GM12878 (cell line): ENCODE measurements at regions not wholly inside any gene's neighbourhood (a gene's known extent, or its start where the extent isn't known, plus 50 kb on each side); places are given as distances from the start of the nearest gene placed in this dataset.

Experiments
- ATF2 ChIP-seq: IDR thresholded peaks from 2 replicates; pipeline ENCODE4 v1.6.1; 2012; ENCODE audit warnings: low read length, inconsistent platforms
- BRCA1 ChIP-seq: IDR thresholded peaks from 2 replicates; pipeline ENCODE4 v1.6.1; 2011; ENCODE audit warnings: low read depth, low read length, improper control_type of control experiment
- CBX5 ChIP-seq: sonication (generic); IDR thresholded peaks from 2 replicates; pipeline ENCODE4 v1.6.1; 2016; ENCODE audit warnings: low read depth, moderate library complexity, mild to moderate bottlenecking, inconsistent platforms
- CHD4 ChIP-seq: fragments of 200-600 bp; sonication (generic); IDR thresholded peaks from 2 replicates; pipeline ENCODE4 v1.6.1; 2016; ENCODE audit warnings: mild to moderate bottlenecking
- EGR1 ChIP-seq, 2 experiments: IDR thresholded peaks; 1 replicate in 1 of 2; 2 replicates in 1 of 2; pipeline ENCODE4 v1.6.1; 2011 to 2012; ENCODE audit warnings: low read depth in 2 of 2, low read length in 2 of 2, borderline replicate concordance in 1 of 2, mild to moderate bottlenecking in 1 of 2, moderate library complexity in 1 of 2
- EP300 ChIP-seq, 2 experiments: fragments of 150-350 bp in 1 of 2; IDR thresholded peaks; 2 replicates each; pipeline ENCODE4 v1.6.1; 2011 to 2012; ENCODE audit warnings: low read depth in 2 of 2, low read length in 2 of 2, borderline replicate concordance in 1 of 2, improper control_type of control experiment in 1 of 2, inconsistent platforms in 1 of 2; ENCODE audit not compliant: control insufficient read depth in 1 of 2
- ESRRA ChIP-seq: IDR thresholded peaks from 2 replicates; pipeline ENCODE4 v1.6.1; 2012; ENCODE audit warnings: mild to moderate bottlenecking, low read length, improper control_type of control experiment
- HCFC1 ChIP-seq: fragments of 150-350 bp; IDR thresholded peaks from 2 replicates; pipeline ENCODE4 v1.6.1; 2014; ENCODE audit warnings: low read length
- NR2F1 ChIP-seq: fragments of 450-650 bp; conservative IDR thresholded peaks from 2 replicates; pipeline ENCODE4 v1.6.1; 2017; ENCODE audit warnings: mild to moderate bottlenecking
- RFX5 ChIP-seq: IDR thresholded peaks from 2 replicates; pipeline ENCODE4 v1.6.1; 2011; ENCODE audit warnings: low read depth, low read length, improper control_type of control experiment
- ZNF274 ChIP-seq: IDR thresholded peaks from one replicate; pipeline ENCODE4 v1.8.0; 2011; ENCODE audit not compliant: insufficient read length, insufficient read depth
- ZNF622 ChIP-seq: fragments of 450-650 bp; IDR thresholded peaks from 2 replicates; pipeline ENCODE4 v1.6.1; 2017; ENCODE audit warnings: mild to moderate bottlenecking, inconsistent platforms
- ZNF687 ChIP-seq: fragments of 450-650 bp; IDR thresholded peaks from 2 replicates; pipeline ENCODE4 v1.6.1; 2017; ENCODE audit warnings: mild to moderate bottlenecking, moderate library complexity
- ZZZ3 ChIP-seq: IDR thresholded peaks from 2 replicates; pipeline ENCODE4 v1.6.1; 2011; ENCODE audit warnings: low read depth; ENCODE audit not compliant: control insufficient read depth, insufficient read length
- TF ChIP-seq, protein P1 (sequence below): fragments of 150-350 bp; IDR thresholded peaks from 2 replicates; pipeline ENCODE4 v1.6.1; 2014; ENCODE audit warnings: mild to moderate bottlenecking, low read depth, low read length
- TF ChIP-seq, protein P2 (sequence below): fragments of 450-650 bp; IDR thresholded peaks from 2 replicates; pipeline ENCODE4 v1.6.1; 2017; ENCODE audit warnings: borderline replicate concordance

GRCh38 chr22:26937213-26937612 lies 279.8 kb downstream of the MIAT start (continued):
- TF ChIP-seq BRCA1, result no peak
- no peak for TF ChIP-seq NR2F1
- TF ChIP-seq CBX5, result no peak
- TF ChIP-seq RFX5, result no peak
- TF ChIP-seq ZZZ3, result no peak
- no peak for TF ChIP-seq ATF2
- TF ChIP-seq ESRRA, result no peak
- TF ChIP-seq, protein P1, sequence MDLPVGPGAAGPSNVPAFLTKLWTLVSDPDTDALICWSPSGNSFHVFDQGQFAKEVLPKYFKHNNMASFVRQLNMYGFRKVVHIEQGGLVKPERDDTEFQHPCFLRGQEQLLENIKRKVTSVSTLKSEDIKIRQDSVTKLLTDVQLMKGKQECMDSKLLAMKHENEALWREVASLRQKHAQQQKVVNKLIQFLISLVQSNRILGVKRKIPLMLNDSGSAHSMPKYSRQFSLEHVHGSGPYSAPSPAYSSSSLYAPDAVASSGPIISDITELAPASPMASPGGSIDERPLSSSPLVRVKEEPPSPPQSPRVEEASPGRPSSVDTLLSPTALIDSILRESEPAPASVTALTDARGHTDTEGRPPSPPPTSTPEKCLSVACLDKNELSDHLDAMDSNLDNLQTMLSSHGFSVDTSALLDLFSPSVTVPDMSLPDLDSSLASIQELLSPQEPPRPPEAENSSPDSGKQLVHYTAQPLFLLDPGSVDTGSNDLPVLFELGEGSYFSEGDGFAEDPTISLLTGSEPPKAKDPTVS, result no peak
- no peak for TF ChIP-seq ZNF622
- TF ChIP-seq EGR1 (IDR thresholded peaks at IDR 0.05; ENCODE audit: borderline replicate concordance in 1 of 2, low read depth in 2 of 2, low read length in 2 of 2), result no peak
- TF ChIP-seq, protein P2, sequence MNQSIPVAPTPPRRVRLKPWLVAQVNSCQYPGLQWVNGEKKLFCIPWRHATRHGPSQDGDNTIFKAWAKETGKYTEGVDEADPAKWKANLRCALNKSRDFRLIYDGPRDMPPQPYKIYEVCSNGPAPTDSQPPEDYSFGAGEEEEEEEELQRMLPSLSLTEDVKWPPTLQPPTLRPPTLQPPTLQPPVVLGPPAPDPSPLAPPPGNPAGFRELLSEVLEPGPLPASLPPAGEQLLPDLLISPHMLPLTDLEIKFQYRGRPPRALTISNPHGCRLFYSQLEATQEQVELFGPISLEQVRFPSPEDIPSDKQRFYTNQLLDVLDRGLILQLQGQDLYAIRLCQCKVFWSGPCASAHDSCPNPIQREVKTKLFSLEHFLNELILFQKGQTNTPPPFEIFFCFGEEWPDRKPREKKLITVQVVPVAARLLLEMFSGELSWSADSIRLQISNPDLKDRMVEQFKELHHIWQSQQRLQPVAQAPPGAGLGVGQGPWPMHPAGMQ, result no peak
- no peak for TF ChIP-seq ZNF274
- no peak for TF ChIP-seq ZNF687
- TF ChIP-seq HCFC1, result no peak
- no peak for TF ChIP-seq EP300 (IDR thresholded peaks at IDR 0.05; ENCODE audit: borderline replicate concordance in 1 of 2, control insufficient read depth in 1 of 2, low read depth in 2 of 2, low read length in 2 of 2)
- no peak for TF ChIP-seq CHD4
